ENCODE measurements at regions not wholly inside any gene's neighbourhood (a gene's known extent, or its start where the extent isn't known, plus 50 kb on each side); places are given as distances from the start of the nearest gene placed in this dataset.
"Not testable (repeated sequence)": the region's sequence is repeated elsewhere in the genome, so short reads cannot be mapped to it uniquely, and the experiment has no call there.

DNA sequence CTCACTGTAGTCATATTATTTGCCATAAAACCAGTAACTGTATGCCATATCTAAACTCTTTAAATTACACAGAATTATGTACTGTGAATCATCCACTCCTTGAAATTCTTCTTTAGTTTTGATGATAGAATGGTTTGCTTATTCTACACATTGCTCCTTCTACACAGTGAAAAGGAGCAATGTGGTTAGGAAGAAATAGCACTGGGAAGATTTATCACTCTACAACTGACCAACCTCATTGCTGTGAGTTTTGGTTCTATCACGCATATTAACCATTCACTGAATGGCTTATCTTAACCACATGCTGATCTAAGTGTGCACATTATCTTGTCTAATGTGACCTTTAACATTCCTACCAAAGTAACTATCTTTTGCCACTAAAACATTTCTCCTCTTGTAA, 415.7 kb upstream of the NDST4 start:
- TF ChIP-seq, protein P1, sequence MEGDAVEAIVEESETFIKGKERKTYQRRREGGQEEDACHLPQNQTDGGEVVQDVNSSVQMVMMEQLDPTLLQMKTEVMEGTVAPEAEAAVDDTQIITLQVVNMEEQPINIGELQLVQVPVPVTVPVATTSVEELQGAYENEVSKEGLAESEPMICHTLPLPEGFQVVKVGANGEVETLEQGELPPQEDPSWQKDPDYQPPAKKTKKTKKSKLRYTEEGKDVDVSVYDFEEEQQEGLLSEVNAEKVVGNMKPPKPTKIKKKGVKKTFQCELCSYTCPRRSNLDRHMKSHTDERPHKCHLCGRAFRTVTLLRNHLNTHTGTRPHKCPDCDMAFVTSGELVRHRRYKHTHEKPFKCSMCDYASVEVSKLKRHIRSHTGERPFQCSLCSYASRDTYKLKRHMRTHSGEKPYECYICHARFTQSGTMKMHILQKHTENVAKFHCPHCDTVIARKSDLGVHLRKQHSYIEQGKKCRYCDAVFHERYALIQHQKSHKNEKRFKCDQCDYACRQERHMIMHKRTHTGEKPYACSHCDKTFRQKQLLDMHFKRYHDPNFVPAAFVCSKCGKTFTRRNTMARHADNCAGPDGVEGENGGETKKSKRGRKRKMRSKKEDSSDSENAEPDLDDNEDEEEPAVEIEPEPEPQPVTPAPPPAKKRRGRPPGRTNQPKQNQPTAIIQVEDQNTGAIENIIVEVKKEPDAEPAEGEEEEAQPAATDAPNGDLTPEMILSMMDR (IDR thresholded peaks at IDR 0.05) = no peak
- TF ChIP-seq POLR2A (IDR thresholded peaks at IDR 0.05) = no peak
- Histone ChIP-seq H3K27ac (no peak overlapping the region), H3K27me3 (no peaks in the 10 kb centered on the region), H3K36me3 (no peaks in the 10 kb centered on the region), H3K9me3 (no peaks in the 10 kb centered on the region), H3K4me1 (no peaks in the 10 kb centered on the region), H3K4me3 (no peak overlapping the region)
- WGBS = 39% methylated on average over 1 of the region's 1 CpG
- no peak for DNase-seq (ENCODE audit: low spot score in 2 of 2)

DNA sequence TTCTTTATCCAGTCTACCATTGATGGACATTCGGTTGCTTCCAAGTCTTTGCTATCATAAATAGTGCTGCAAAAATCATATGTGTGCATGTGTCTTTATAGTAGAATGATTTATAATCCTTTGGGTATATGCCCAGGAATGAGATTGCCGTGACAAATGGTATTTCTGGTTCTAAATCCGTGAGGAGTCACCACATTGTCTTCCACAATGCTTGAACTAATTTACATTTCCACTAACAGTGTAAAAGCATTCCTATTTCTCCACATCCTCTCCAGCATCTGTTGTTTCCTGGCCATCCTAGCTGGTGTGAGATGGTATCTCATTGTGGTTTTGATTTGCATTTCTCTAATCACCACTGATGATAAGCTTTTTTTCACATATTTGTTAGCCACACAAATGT, 406.1 kb upstream of the NDST4 start:
- not testable (repeated sequence) for H3K27ac ChIP-seq; H3K4me3 ChIP-seq; H3K36me3 ChIP-seq; DNase-seq (ENCODE audit: low spot score in 2 of 2); H3K9me3 ChIP-seq; H3K4me1 ChIP-seq; H3K27me3 ChIP-seq
- WGBS = 62% methylated on average over 3 of the region's 3 CpGs

GRCh38 chr4:115515772-115516171, 402.4 kb upstream of the NDST4 start:
- Histone ChIP-seq H3K4me3 (no peak overlapping the region), H3K9me3 (no peaks in the 10 kb centered on the region), H3K36me3 (no peaks in the 10 kb centered on the region), H3K4me1 (no peaks in the 10 kb centered on the region), H3K27ac (no peak overlapping the region), H3K27me3 (no peaks in the 10 kb centered on the region)
- WGBS = 44% methylated on average over 2 of the region's 2 CpGs
- no peak for TF ChIP-seq POLR2A (IDR thresholded peaks at IDR 0.05)
- no peak for TF ChIP-seq EP300 (IDR thresholded peaks at IDR 0.05)
- TF ChIP-seq, protein P1 (IDR thresholded peaks at IDR 0.05) = no peak
- no peak for TF ChIP-seq POLR2AphosphoS5 (IDR thresholded peaks at IDR 0.05)
- DNase-seq (ENCODE audit: low spot score in 2 of 2) = no peak

- TF ChIP-seq, protein P1 (IDR thresholded peaks at IDR 0.05) = no peak
- TF ChIP-seq EP300 (IDR thresholded peaks at IDR 0.05) (no peak), POLR2AphosphoS5 (IDR thresholded peaks at IDR 0.05) (no peak), POLR2A (IDR thresholded peaks at IDR 0.05) (no peak)
- no peak overlapping the region for H3K4me3 ChIP-seq
- no peaks in the 10 kb centered on the region for H3K27me3 ChIP-seq
- no peak for DNase-seq (ENCODE audit: low spot score in 2 of 2)
- 86% methylated on average over 2 of the region's 2 CpGs for WGBS
- H3K4me1 ChIP-seq = no peaks in the 10 kb centered on the region
- H3K27ac ChIP-seq = no peak overlapping the region
- no peaks in the 10 kb centered on the region for H3K36me3 ChIP-seq
- no peaks in the 10 kb centered on the region for H3K9me3 ChIP-seq
These were observed 401.9 kb upstream of the NDST4 start for GRCh38 chr4:115515366-115515765.

DNA sequence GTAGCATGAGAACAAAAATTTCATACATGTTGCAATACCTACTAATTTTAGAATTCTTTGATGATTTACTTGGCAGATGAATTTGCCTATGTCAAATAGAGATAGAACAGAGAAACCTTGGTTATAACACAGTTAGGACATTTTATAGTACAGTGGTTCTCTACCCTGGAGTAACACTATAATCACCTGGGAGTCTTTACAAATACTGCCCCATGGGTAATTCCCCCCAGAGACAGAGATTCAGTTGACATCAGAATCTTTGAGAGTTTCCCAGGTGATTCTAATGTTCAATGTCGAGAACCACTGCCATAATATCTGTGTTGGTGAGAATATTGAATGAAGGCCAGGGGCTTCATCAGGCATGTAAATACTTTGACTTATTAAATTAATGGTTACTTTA, 401.3 kb upstream of the NDST4 start:
- H3K27ac ChIP-seq = no peak overlapping the region
- H3K27me3 ChIP-seq = no peaks in the 10 kb centered on the region
- no peaks in the 10 kb centered on the region for H3K4me1 ChIP-seq
- 67% methylated on average over 1 of the region's 1 CpG for whole genome bisulfite sequencing
- H3K36me3 ChIP-seq = no peaks in the 10 kb centered on the region
- no peak for DNase-seq (ENCODE audit: low spot score in 2 of 2)
- H3K4me3 ChIP-seq = no peak overlapping the region
- H3K9me3 ChIP-seq = no peaks in the 10 kb centered on the region
- TF ChIP-seq, protein P1 (IDR thresholded peaks at IDR 0.05) = no peak
- TF ChIP-seq EP300 (IDR thresholded peaks at IDR 0.05) = no peak
- no peak for TF ChIP-seq POLR2AphosphoS5 (IDR thresholded peaks at IDR 0.05)
- TF ChIP-seq POLR2A (IDR thresholded peaks at IDR 0.05) = no peak

- H3K4me3 ChIP-seq = no peak overlapping the region
- H3K27me3 ChIP-seq = no peaks in the 10 kb centered on the region
- no peaks in the 10 kb centered on the region for H3K9me3 ChIP-seq
- no peak for DNase-seq (ENCODE audit: low spot score in 2 of 2)
- H3K27ac ChIP-seq = no peak overlapping the region
- WGBS = 58% methylated on average over 1 of the region's 1 CpG
- no peaks in the 10 kb centered on the region for H3K36me3 ChIP-seq
- H3K4me1 ChIP-seq = no peaks in the 10 kb centered on the region
- TF ChIP-seq EP300 (IDR thresholded peaks at IDR 0.05) (no peak), POLR2AphosphoS5 (IDR thresholded peaks at IDR 0.05) (no peak), POLR2A (IDR thresholded peaks at IDR 0.05) (no peak)
- TF ChIP-seq, protein P1 (IDR thresholded peaks at IDR 0.05) = no peak
These were observed 391.9 kb upstream of the NDST4 start for GRCh38 chr4:115505326-115505725.

Measured in suprapubic skin (tissue), 4 donors.